Thyroid gland (tissue), 4 donors: ENCODE measurements at regions not wholly inside any gene's neighbourhood (a gene's known extent, or its start where the extent isn't known, plus 50 kb on each side); places are given as distances from the start of the nearest gene placed in this dataset.

Experiments
- POLR2A ChIP-seq, 2 donors: fragments of 450-650 bp; IDR thresholded peaks; one replicate each; pipeline ENCODE4 v1.6.1; 2017; ENCODE audit warnings: antibody characterized with exemption in 2 of 2, mild to moderate bottlenecking in 2 of 2, moderate library complexity in 1 of 2
- TF ChIP-seq, protein P1 (sequence below), 6 experiments: fragments of 200-600 bp in 3 of 6; fragments of 450-650 bp in 3 of 6; sonication (generic) in 3 of 6; IDR thresholded peaks; one replicate each; pipeline ENCODE4 v1.5.1; 2016 to 2019; ENCODE audit warnings: antibody characterized with exemption in 6 of 6, mild to moderate bottlenecking in 2 of 6, inconsistent platforms in 1 of 6, moderate library complexity in 1 of 6

DNA sequence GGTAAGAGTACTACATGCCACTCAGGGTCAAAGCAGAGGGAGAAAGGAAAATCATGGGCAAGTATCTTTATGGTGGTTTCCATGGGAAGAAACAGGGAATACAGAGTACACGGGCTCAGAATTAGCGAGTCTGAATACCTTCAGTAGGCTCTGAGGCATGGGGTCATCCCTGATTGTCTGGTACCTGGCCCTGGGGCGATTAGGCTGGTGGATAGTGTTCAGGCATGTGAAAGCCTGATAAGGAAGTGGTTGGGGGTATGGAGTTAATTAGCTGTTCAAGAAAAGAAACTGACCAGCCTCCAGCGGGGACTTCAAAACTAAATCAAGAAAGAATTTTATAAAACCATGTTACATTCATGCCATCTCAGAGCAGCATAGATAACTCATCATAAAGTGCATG is 518.8 kb downstream of the RAB28 start:
- TF ChIP-seq, protein P1, sequence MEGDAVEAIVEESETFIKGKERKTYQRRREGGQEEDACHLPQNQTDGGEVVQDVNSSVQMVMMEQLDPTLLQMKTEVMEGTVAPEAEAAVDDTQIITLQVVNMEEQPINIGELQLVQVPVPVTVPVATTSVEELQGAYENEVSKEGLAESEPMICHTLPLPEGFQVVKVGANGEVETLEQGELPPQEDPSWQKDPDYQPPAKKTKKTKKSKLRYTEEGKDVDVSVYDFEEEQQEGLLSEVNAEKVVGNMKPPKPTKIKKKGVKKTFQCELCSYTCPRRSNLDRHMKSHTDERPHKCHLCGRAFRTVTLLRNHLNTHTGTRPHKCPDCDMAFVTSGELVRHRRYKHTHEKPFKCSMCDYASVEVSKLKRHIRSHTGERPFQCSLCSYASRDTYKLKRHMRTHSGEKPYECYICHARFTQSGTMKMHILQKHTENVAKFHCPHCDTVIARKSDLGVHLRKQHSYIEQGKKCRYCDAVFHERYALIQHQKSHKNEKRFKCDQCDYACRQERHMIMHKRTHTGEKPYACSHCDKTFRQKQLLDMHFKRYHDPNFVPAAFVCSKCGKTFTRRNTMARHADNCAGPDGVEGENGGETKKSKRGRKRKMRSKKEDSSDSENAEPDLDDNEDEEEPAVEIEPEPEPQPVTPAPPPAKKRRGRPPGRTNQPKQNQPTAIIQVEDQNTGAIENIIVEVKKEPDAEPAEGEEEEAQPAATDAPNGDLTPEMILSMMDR (IDR thresholded peaks at IDR 0.05): no peak
- no peak for TF ChIP-seq POLR2A (IDR thresholded peaks at IDR 0.05)
